ENCODE measurements at regions not wholly inside any gene's neighbourhood (a gene's known extent, or its start where the extent isn't known, plus 50 kb on each side); places are given as distances from the start of the nearest gene placed in this dataset.

GRCh38 chr3:66740260-66740659 is 239.4 kb upstream of the LRIG1 start:
- Histone ChIP-seq H3F3A (ENCODE audit: insufficient read depth, low read length) (no peaks in the 10 kb centered on the region), H3K36me3 (ENCODE audit: insufficient read depth, low read length) (no peaks in the 10 kb centered on the region), H4K20me1 (ENCODE audit: insufficient read depth, low read length) (no peaks in the 10 kb centered on the region), H3K27ac (ENCODE audit: low read depth, low read length, poor library complexity, severe bottlenecking) (no peak overlapping the region), H3K4me2 (ENCODE audit: low read length) (no peak overlapping the region), H3K9ac (ENCODE audit: low read length) (no peak overlapping the region), H3K27me3 (ENCODE audit: insufficient read depth, low read length) (no peaks in the 10 kb centered on the region), H3K9me2 (ENCODE audit: low read depth, low read length) (no peaks in the 10 kb centered on the region), H2AFZ (ENCODE audit: low read length) (no peak overlapping the region), H3K9me3 (ENCODE audit: low read length) (no peaks in the 10 kb centered on the region), H3K4me3 (ENCODE audit: low read depth, low read length, poor library complexity, severe bottlenecking) (no peak overlapping the region), H3K79me2 (ENCODE audit: insufficient read depth, low read length) (no peaks in the 10 kb centered on the region), H3K4me1 (ENCODE audit: insufficient read depth, low read length, severe bottlenecking) (no peaks in the 10 kb centered on the region)
- TF ChIP-seq EZH2 (IDR thresholded peaks at IDR 0.05; ENCODE audit: borderline replicate concordance, low read length) (no peak), CTCF (IDR thresholded peaks at IDR 0.05; ENCODE audit: low read length) (no peak)

DNA sequence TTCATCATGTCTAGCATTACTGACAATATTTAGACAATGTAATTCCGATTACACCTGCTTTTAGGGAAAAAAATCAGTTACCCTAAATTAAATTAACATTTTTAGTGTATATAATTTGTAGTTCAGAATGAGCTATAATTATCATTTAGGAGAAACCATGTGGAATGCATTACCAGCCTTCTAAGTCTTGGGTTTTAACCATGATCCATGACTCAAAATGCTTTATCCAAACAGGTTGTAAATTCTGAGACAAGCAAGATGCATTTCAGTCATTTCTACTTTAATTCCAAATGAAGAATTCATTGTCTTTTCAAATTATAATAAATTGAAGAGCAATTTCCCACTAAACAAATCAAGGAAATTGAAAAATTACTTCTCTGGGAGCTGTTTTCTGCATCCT is 243.7 kb upstream of the LRIG1 start:
- no peak overlapping the region for H3K9ac ChIP-seq (ENCODE audit: low read length)
- no peaks in the 10 kb centered on the region for H3K9me3 ChIP-seq (ENCODE audit: low read length)
- H3K4me2 ChIP-seq (ENCODE audit: low read length) = no peak overlapping the region
- no peaks in the 10 kb centered on the region for H3K4me1 ChIP-seq (ENCODE audit: insufficient read depth, low read length, severe bottlenecking)
- H3K79me2 ChIP-seq (ENCODE audit: insufficient read depth, low read length) = no peaks in the 10 kb centered on the region
- H3K27me3 ChIP-seq (ENCODE audit: insufficient read depth, low read length) = no peaks in the 10 kb centered on the region
- no peaks in the 10 kb centered on the region for H3F3A ChIP-seq (ENCODE audit: insufficient read depth, low read length)
- H3K9me2 ChIP-seq (ENCODE audit: low read depth, low read length) = no peaks in the 10 kb centered on the region
- H3K4me3 ChIP-seq (ENCODE audit: low read depth, low read length, poor library complexity, severe bottlenecking) = no peak overlapping the region
- H2AFZ ChIP-seq (ENCODE audit: low read length) = no peak overlapping the region
- no peaks in the 10 kb centered on the region for H3K36me3 ChIP-seq (ENCODE audit: insufficient read depth, low read length)
- H3K27ac ChIP-seq (ENCODE audit: low read depth, low read length, poor library complexity, severe bottlenecking) = no peak overlapping the region
- no peaks in the 10 kb centered on the region for H4K20me1 ChIP-seq (ENCODE audit: insufficient read depth, low read length)
- TF ChIP-seq CTCF (IDR thresholded peaks at IDR 0.05; ENCODE audit: low read length) (no peak), EZH2 (IDR thresholded peaks at IDR 0.05; ENCODE audit: borderline replicate concordance, low read length) (no peak)

DNA sequence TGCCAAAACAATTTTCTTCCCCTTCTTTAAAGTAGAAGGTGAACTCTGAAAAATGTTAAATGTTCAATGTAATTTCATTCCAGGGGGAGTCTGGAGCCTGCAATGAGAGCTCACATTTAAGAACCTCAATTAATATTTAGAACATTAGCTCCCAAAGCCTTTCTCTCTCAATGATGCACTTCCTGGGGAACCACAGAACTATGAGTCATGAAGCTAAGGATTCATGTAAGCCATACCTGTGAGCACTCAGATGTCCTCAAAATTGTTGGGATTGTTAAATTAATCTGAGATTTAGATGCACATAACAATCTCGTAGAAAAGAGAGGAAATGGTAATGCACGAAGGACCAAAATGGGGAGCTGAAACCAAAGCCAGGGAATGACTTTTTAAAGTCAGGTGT is 244.2 kb upstream of the LRIG1 start:
- Histone ChIP-seq H3K9me2 (ENCODE audit: low read depth, low read length) (no peaks in the 10 kb centered on the region), H3K4me1 (ENCODE audit: insufficient read depth, low read length, severe bottlenecking) (no peaks in the 10 kb centered on the region), H2AFZ (ENCODE audit: low read length) (no peak overlapping the region), H3K27ac (ENCODE audit: low read depth, low read length, poor library complexity, severe bottlenecking) (no peak overlapping the region), H3F3A (ENCODE audit: insufficient read depth, low read length) (no peaks in the 10 kb centered on the region), H3K9ac (ENCODE audit: low read length) (no peak overlapping the region), H3K36me3 (ENCODE audit: insufficient read depth, low read length) (no peaks in the 10 kb centered on the region), H3K4me3 (ENCODE audit: low read depth, low read length, poor library complexity, severe bottlenecking) (no peak overlapping the region), H4K20me1 (ENCODE audit: insufficient read depth, low read length) (no peaks in the 10 kb centered on the region), H3K4me2 (ENCODE audit: low read length) (no peak overlapping the region), H3K79me2 (ENCODE audit: insufficient read depth, low read length) (no peaks in the 10 kb centered on the region), H3K27me3 (ENCODE audit: insufficient read depth, low read length) (no peaks in the 10 kb centered on the region), H3K9me3 (ENCODE audit: low read length) (no peaks in the 10 kb centered on the region)
- TF ChIP-seq EZH2 (IDR thresholded peaks at IDR 0.05; ENCODE audit: borderline replicate concordance, low read length) (no peak), CTCF (IDR thresholded peaks at IDR 0.05; ENCODE audit: low read length) (no peak)
